Nephron progenitor cell (in vitro differentiated cells): ENCODE measurements at regions not wholly inside any gene's neighbourhood (a gene's known extent, or its start where the extent isn't known, plus 50 kb on each side); places are given as distances from the start of the nearest gene placed in this dataset.

Source experiments
- DNase-seq: peaks from one replicate; pipeline ENCODE4 v3.0.0; 2021
- H3K27ac Mint-ChIP-seq: 2 replicates; pipeline ENCODE4 v1.8.0; 2021; ENCODE audit warnings: mild to moderate bottlenecking, moderate library complexity, mixed read lengths
- H3K27me3 Mint-ChIP-seq: 2 replicates; pipeline ENCODE4 v1.8.0; 2021; ENCODE audit warnings: mild to moderate bottlenecking, low read depth, mixed read lengths; ENCODE audit not compliant: poor library complexity
- H3K36me3 Mint-ChIP-seq: 2 replicates; pipeline ENCODE4 v1.8.0; 2021; ENCODE audit warnings: low read depth, mixed read lengths
- H3K4me1 Mint-ChIP-seq: 2 replicates; pipeline ENCODE4 v1.8.0; 2021; ENCODE audit warnings: mixed read lengths
- H3K4me3 Mint-ChIP-seq: 2 replicates; pipeline ENCODE4 v1.8.0; 2021; ENCODE audit warnings: mild to moderate bottlenecking, moderate library complexity, mixed read lengths
- H3K9me3 Mint-ChIP-seq: 2 replicates; pipeline ENCODE4 v1.8.0; 2021; ENCODE audit warnings: mild to moderate bottlenecking, moderate library complexity, mixed read lengths
- TF ChIP-seq, protein P1 (sequence below): fragments of 200-600 bp; sonication (generic); IDR thresholded peaks from 2 replicates; pipeline ENCODE4 v1.5.0; 2021; ENCODE audit warnings: antibody characterized with exemption

DNA sequence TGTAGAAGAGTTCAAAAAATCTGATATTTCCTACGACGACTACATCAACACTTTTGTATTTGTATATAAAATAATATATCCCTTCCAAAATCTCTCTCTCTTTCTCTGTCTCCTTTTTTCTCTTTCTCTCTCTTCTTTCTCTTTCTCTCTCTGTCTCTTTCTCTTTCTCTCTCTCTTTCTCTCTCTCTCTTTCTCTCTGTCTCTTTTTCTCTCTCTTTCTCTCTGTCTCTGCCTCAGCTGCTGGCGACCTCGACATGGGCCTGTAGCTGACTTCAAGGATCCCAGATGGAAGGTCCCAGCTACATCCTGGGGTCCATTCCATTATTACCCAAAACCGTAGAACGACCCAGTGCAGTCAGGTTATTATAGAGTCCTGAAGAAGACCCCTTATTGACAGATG is 90.0 kb downstream of the CD24 start:
- H3K27me3 Mint-ChIP-seq, result no peaks in the 10 kb centered on the region
- no peaks in the 10 kb centered on the region for H3K9me3 Mint-ChIP-seq
- H3K4me1 Mint-ChIP-seq, result peaks cover 41% of the 10 kb centered on the region
- no peak overlapping the region for H3K4me3 Mint-ChIP-seq
- no peak for DNase-seq
- no peaks in the 10 kb centered on the region for H3K36me3 Mint-ChIP-seq
- TF ChIP-seq, protein P1, sequence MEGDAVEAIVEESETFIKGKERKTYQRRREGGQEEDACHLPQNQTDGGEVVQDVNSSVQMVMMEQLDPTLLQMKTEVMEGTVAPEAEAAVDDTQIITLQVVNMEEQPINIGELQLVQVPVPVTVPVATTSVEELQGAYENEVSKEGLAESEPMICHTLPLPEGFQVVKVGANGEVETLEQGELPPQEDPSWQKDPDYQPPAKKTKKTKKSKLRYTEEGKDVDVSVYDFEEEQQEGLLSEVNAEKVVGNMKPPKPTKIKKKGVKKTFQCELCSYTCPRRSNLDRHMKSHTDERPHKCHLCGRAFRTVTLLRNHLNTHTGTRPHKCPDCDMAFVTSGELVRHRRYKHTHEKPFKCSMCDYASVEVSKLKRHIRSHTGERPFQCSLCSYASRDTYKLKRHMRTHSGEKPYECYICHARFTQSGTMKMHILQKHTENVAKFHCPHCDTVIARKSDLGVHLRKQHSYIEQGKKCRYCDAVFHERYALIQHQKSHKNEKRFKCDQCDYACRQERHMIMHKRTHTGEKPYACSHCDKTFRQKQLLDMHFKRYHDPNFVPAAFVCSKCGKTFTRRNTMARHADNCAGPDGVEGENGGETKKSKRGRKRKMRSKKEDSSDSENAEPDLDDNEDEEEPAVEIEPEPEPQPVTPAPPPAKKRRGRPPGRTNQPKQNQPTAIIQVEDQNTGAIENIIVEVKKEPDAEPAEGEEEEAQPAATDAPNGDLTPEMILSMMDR, result no peak
- H3K27ac Mint-ChIP-seq, result no peak overlapping the region

DNA sequence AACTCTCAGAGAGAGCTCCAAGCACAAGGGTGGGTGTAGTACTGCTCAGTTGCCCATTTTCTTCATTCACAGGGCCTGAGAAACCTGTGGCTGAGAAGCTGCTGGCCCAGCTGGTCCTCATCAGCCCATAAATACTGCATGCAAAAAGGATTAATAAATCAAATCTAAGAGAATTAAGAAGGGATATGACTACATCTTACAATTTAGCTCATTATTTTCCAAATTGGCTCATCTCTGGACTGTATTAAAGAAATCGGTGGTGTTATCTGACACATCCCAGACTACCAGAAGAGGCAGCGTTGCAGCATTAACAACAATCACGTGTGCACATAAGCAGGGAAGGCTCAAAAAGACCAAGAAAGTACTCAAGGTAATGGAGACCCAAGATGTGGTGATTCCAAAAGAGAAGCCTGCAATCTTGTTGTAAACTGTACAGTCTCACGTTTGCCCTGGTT is 90.7 kb downstream of the CD24 start:
- DNase-seq, result no peak
- Mint-ChIP-seq H3K27ac (peak overlapping the region; percentile 7), H3K4me1 (peaks cover 39% of the 10 kb centered on the region)

DNA sequence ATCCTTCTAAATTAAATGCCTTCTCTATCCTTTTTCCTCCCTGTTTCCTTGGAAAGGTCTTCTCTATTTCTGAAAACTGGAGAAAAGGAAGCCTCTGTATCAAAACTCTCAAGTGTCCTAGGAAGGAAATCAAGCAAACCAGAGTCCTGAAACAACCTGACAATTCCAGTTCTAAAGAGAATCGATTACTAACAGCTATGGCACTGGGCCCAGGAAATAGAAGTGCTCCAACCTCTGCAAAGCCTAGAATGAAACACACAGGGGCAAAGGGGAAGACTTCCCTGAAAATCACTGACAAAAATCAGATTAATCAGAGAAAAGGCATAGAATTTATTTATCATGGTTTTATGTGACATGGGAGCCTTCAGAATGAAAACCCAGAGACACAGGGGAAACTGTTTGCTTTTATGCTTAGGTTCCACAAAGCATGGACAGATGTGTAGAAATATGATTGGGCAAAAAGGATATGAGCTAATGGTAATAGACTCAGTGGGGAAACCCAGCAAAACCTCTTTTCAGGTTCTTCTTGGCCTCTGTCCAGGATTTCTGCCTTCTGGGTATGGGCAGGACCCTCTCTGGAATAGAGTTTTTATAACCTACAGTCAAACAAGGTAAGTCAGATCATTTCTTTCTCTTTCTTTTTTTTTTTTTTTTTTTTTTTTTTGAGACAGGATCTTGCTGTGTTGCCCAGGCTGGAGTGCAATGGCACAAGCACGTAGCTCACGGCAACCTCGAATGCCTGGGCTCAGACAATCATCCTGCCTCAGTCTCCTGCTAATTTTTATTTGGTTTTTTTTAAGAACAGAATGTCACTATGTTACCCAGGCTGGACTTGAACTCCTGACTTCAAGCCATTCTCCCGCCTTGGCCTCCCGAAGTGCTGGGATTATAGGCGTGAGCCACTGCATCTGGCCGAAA is 91.7 kb downstream of the CD24 start:
- TF ChIP-seq, protein P1, result no peak
- Mint-ChIP-seq H3K4me1 (peaks cover 30% of the 10 kb centered on the region), H3K27ac (no peak overlapping the region), H3K36me3 (no peaks in the 10 kb centered on the region), H3K27me3 (no peaks in the 10 kb centered on the region), H3K9me3 (peaks cover 6% of the 10 kb centered on the region), H3K4me3 (no peak overlapping the region)
- DNase-seq, result no peak

More for the DNA sequence above, 90.7 kb downstream of the CD24 start:
- Mint-ChIP-seq H3K9me3 (peaks cover 2% of the 10 kb centered on the region), H3K4me3 (no peak overlapping the region), H3K36me3 (no peaks in the 10 kb centered on the region), H3K27me3 (no peaks in the 10 kb centered on the region)
- TF ChIP-seq, protein P1, result no peak

DNA sequence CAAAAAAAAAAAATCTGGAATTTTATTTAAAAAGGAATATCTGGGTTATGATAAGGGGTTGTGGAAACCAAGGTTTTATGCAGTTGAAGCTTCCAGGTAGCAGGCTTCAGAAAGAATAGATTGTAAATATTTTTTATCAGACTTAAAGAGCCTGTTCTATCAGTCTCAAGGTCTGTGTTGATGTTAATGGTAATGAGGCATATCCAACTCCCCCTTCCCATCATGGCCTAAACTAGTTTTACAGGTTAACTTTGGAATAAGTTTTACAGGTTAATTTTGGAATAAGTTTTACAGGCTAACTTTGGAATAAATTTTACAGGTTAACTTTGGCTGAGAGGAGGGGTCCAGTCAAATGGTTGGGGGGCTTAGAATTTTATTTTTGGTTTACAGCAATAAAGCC is 92.4 kb downstream of the CD24 start:
- peaks cover 12% of the 10 kb centered on the region for H3K9me3 Mint-ChIP-seq
- H3K4me1 Mint-ChIP-seq, result peaks cover 26% of the 10 kb centered on the region
- no peak overlapping the region for H3K27ac Mint-ChIP-seq
- peaks cover 2% of the 10 kb centered on the region for H3K36me3 Mint-ChIP-seq
- TF ChIP-seq, protein P1, result no peak
- no peak overlapping the region for H3K4me3 Mint-ChIP-seq
- H3K27me3 Mint-ChIP-seq, result no peaks in the 10 kb centered on the region
- no peak for DNase-seq

DNA sequence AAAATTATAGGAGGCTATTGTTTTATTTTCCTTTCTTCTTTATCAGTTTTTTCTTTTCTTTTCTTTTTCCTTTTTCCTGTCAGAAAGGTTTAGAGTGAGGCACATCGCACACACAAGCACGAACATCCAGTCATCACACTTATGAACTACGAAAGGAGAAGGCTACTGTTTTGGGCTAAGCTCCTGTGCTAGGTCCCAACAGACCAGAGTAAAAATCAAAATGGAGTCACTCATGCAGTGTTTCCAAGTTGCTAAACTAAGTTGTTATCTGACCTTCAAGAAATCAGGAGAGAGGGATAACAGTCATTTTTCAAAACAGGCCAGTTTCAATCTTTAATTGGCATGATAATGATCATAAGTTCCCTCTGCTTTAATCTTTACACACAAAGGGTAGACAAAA is 93.6 kb downstream of the CD24 start:
- H3K27me3 Mint-ChIP-seq, result no peaks in the 10 kb centered on the region
- peaks cover 22% of the 10 kb centered on the region for H3K9me3 Mint-ChIP-seq
- H3K4me3 Mint-ChIP-seq, result no peak overlapping the region
- DNase-seq, result no peak
- peaks cover 14% of the 10 kb centered on the region for H3K4me1 Mint-ChIP-seq
- no peak overlapping the region for H3K27ac Mint-ChIP-seq
- TF ChIP-seq, protein P1, result no peak
- H3K36me3 Mint-ChIP-seq, result peaks cover 7% of the 10 kb centered on the region
